ENCODE measurements at regions not wholly inside any gene's neighbourhood (a gene's known extent, or its start where the extent isn't known, plus 50 kb on each side); places are given as distances from the start of the nearest gene placed in this dataset.

DNA sequence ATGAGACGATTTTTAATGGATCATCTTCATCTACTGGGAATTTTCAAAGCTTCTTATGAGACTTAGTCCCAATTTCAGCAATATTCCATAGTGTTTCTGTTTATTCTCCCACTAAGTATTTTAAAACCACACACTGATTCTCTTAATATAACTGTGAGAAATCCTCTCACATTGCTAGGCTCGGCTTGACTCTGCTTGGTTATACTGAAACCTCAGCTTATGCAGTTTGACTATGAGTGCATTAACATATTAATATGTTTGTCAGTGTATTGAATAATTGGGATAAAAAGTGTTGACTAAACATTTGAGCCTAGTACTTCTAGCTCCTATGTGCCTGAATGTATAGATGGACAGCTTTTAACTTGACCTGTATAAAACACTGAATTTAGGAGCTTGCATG is 298.5 kb upstream of the IZUMO3 start:
- Histone ChIP-seq H3K4me3 (no peak overlapping the region), H3K9ac (ENCODE audit: low read depth in 2 of 2, low read length in 2 of 2) (no peak overlapping the region), H3K4me1 (no peaks in the 10 kb centered on the region), H3K27ac (no peak overlapping the region), H3K36me3 (no peaks in the 10 kb centered on the region), H3K9me3 (no peaks in the 10 kb centered on the region), H3K27me3 (no peaks in the 10 kb centered on the region)
- TF ChIP-seq, protein P1, sequence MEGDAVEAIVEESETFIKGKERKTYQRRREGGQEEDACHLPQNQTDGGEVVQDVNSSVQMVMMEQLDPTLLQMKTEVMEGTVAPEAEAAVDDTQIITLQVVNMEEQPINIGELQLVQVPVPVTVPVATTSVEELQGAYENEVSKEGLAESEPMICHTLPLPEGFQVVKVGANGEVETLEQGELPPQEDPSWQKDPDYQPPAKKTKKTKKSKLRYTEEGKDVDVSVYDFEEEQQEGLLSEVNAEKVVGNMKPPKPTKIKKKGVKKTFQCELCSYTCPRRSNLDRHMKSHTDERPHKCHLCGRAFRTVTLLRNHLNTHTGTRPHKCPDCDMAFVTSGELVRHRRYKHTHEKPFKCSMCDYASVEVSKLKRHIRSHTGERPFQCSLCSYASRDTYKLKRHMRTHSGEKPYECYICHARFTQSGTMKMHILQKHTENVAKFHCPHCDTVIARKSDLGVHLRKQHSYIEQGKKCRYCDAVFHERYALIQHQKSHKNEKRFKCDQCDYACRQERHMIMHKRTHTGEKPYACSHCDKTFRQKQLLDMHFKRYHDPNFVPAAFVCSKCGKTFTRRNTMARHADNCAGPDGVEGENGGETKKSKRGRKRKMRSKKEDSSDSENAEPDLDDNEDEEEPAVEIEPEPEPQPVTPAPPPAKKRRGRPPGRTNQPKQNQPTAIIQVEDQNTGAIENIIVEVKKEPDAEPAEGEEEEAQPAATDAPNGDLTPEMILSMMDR (IDR thresholded peaks at IDR 0.05), result no peak
- no peak for DNase-seq
- intact Hi-C loops (cut with DNase I), result no loop called here

DNA sequence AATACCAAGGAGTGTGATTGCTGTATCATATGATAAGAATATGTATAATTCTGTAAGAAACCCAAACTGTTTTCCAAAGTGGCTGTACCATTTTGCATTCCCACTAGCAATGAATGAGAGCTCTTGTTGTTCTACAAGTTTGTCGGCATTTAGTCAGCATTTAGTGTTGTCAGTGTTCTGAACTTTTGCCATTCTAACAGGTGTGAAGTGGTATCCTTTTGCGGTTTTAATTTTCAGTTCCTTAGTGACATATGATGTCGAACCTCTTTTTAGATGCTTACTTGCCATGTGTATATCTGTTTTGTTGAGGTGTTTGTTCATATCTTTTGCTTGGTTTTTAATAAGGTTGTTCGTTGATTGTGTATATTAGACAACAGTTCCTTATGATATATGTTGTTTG is 296.3 kb upstream of the IZUMO3 start:
- H3K9ac ChIP-seq (ENCODE audit: low read depth in 2 of 2, low read length in 2 of 2), result no peak overlapping the region
- H3K9me3 ChIP-seq, result no peaks in the 10 kb centered on the region
- no peaks in the 10 kb centered on the region for H3K4me1 ChIP-seq
- no peak for DNase-seq
- no peak overlapping the region for H3K27ac ChIP-seq
- no peaks in the 10 kb centered on the region for H3K27me3 ChIP-seq
- TF ChIP-seq, protein P1 (IDR thresholded peaks at IDR 0.05), result no peak
- H3K4me3 ChIP-seq, result no peak overlapping the region
- intact Hi-C loops (cut with DNase I), result no loop called here
- no peaks in the 10 kb centered on the region for H3K36me3 ChIP-seq

DNA sequence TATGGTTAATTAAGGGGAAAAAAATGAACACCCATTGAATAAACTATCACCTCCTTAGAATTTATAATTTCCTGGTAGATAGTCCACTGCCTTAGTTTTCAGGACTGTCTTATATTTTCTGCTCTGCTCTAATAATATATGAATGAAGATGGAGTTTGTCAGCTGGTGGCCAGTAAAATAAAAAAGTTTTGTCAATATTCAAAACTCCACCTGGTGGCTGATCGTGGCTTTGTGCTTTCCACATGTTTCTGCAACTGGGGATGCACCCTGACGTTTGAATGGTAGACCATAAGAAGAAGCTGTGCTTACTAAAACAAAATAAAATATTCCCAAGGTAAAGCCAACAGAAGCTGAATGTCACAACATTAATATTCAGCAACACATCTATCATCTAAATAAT is 286.6 kb upstream of the IZUMO3 start:
- TF ChIP-seq, protein P1 (IDR thresholded peaks at IDR 0.05), result no peak
- H3K9ac ChIP-seq (ENCODE audit: low read depth in 2 of 2, low read length in 2 of 2), result no peak overlapping the region
- H3K4me3 ChIP-seq, result no peak overlapping the region
- H3K36me3 ChIP-seq, result no peaks in the 10 kb centered on the region
- DNase-seq, result no peak
- H3K27me3 ChIP-seq, result no peaks in the 10 kb centered on the region
- no peaks in the 10 kb centered on the region for H3K9me3 ChIP-seq
- H3K27ac ChIP-seq, result no peak overlapping the region
- H3K4me1 ChIP-seq, result no peaks in the 10 kb centered on the region
- intact Hi-C loops (cut with DNase I), result no loop called here

DNA sequence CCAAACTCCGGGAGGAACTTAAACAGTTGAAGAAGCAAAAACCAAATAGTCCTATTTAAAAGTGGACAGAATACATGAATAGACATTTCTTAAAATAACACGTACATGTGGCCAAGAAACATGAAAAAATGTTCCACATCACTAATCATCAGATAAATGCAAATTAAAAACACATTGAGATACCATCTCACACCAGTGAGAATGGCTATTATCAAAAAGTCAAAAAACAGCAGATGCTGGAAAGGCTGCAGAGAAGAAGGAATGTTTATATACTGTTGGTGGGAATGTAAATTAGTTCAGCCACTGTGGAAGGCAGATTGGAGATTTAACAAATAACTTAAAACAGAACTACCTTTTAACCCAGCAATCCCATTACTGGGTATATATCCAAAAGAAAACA is 283.0 kb upstream of the IZUMO3 start:
- Histone ChIP-seq H3K4me1 (no peaks in the 10 kb centered on the region), H3K36me3 (no peaks in the 10 kb centered on the region), H3K27ac (no peak overlapping the region), H3K27me3 (no peaks in the 10 kb centered on the region), H3K9me3 (no peaks in the 10 kb centered on the region), H3K4me3 (no peak overlapping the region), H3K9ac (ENCODE audit: low read depth in 2 of 2, low read length in 2 of 2) (no peak overlapping the region)
- intact Hi-C loops (cut with DNase I), result no loop called here
- TF ChIP-seq, protein P1 (IDR thresholded peaks at IDR 0.05), result no peak
- DNase-seq, result no peak

DNA sequence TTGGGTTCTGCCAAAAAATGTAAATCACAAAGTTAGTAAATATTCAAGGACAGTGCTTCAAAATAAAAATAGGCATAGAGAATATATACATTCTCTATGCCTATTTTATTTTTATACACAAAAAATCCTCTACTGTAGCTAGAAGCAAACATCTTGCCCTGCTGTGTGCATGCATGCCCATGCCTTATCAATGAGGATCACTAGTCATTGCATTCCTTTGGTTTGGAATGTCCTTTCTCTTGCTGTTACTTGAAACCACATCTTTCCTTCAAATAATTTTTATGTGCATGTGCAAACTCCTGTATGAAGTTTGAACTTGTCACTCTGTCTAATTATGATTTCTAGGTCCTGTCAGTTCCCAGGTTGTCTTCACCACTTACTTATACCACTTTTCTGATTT is 278.9 kb upstream of the IZUMO3 start:
- TF ChIP-seq, protein P1 (IDR thresholded peaks at IDR 0.05), result no peak
- intact Hi-C loops (cut with DNase I), result no loop called here
- no peaks in the 10 kb centered on the region for H3K4me1 ChIP-seq

DNA sequence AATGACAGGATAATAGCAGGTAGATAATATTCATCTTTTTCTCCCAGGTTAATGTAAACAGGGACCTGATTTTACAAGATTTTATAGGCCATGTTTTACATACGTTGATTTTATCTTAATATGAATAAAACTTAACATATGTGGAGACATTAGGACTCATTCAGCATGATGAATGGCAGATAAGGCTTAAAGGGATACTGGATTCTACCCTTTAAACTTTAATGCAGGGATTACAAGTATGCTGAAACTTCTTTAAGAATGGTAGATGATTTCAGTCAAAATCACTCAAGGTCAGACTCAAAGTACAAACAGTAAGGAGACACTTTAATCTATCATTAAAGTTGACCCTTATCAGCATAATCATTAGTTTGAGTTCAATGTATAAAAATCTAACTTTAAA is 274.5 kb upstream of the IZUMO3 start:
- intact Hi-C loops (cut with DNase I), result no loop called here
- H3K9ac ChIP-seq (ENCODE audit: low read depth in 2 of 2, low read length in 2 of 2), result no peak overlapping the region
- H3K36me3 ChIP-seq, result no peaks in the 10 kb centered on the region
- H3K27ac ChIP-seq, result no peak overlapping the region
- H3K9me3 ChIP-seq, result no peaks in the 10 kb centered on the region
- H3K27me3 ChIP-seq, result no peaks in the 10 kb centered on the region
- no peak for DNase-seq
- no peak overlapping the region for H3K4me3 ChIP-seq
- H3K4me1 ChIP-seq, result no peaks in the 10 kb centered on the region
- TF ChIP-seq, protein P1 (IDR thresholded peaks at IDR 0.05), result no peak

More for the DNA sequence above, 278.9 kb upstream of the IZUMO3 start:
- Histone ChIP-seq H3K9me3 (no peaks in the 10 kb centered on the region), H3K27me3 (no peaks in the 10 kb centered on the region), H3K9ac (ENCODE audit: low read depth in 2 of 2, low read length in 2 of 2) (no peak overlapping the region), H3K36me3 (no peaks in the 10 kb centered on the region), H3K27ac (no peak overlapping the region), H3K4me3 (no peak overlapping the region)
- DNase-seq, result no peak

All from colonic mucosa (tissue), 4 donors.